Esophagus squamous epithelium (tissue), 5 donors: ENCODE measurements at regions not wholly inside any gene's neighbourhood (a gene's known extent, or its start where the extent isn't known, plus 50 kb on each side); places are given as distances from the start of the nearest gene placed in this dataset.

ENCODE experiments used
- DNase-seq: peaks from one replicate; lab custom pipeline; 2025; lab: John Stamatoyannopoulos, UW
- H3K27ac ChIP-seq, 4 donors: fragments of 200-600 bp; sonication (generic); one replicate each; pipeline ENCODE4 v1.5.1; 2016 to 2019; ENCODE audit warnings: mild to moderate bottlenecking in 1 of 4
- H3K27me3 ChIP-seq, 4 donors: fragments of 200-600 bp; sonication (generic); 1 replicate in 3 of 4; 2 replicates in 1 of 4; pipeline versions ENCODE4 v1.5.1 to v1.6.0; 2017 to 2021; ENCODE audit warnings: antibody characterized with exemption in 1 of 4
- H3K36me3 ChIP-seq, 3 donors: fragments of 200-600 bp; sonication (generic); one replicate each; pipeline ENCODE4 v1.5.1; 2016 to 2019
- H3K4me1 ChIP-seq, 3 donors: fragments of 200-600 bp; sonication (generic); one replicate each; pipeline ENCODE4 v1.5.1; 2017 to 2019
- H3K4me3 ChIP-seq, 4 donors: fragments of 200-600 bp; sonication (generic); 1 replicate in 3 of 4; 2 replicates in 1 of 4; pipeline ENCODE4 v1.5.1; 2016 to 2019; ENCODE audit warnings: mild to moderate bottlenecking in 2 of 4, moderate library complexity in 1 of 4
- H3K9me3 ChIP-seq, 3 donors: fragments of 200-600 bp; sonication (generic); one replicate each; pipeline ENCODE4 v1.5.1; 2016 to 2019
- POLR2A ChIP-seq, 4 donors: fragments of 450-650 bp; IDR thresholded peaks; one replicate each; pipeline ENCODE4 v1.6.1; 2017; ENCODE audit warnings: antibody characterized with exemption in 4 of 4, mild to moderate bottlenecking in 4 of 4, moderate library complexity in 3 of 4
- WGBS, 2 donors: methylation state at CpG; one replicate each; pipeline ENCODE4 v1.1.5; 2018; 5-methylcytosine and 5-hydroxymethylcytosine counted together
- intact Hi-C: fragments of 100-400 bp; cut with DNase I; formaldehyde crosslinking; loops from one replicate; pipeline ENCODE4 v1.15.0; 2022
- TF ChIP-seq, protein P1 (sequence below), 6 experiments: fragments of 450-650 bp in 4 of 6; fragments of 200-600 bp in 2 of 6; sonication (generic) in 2 of 6; IDR thresholded peaks; one replicate each; pipeline ENCODE4 v1.5.1; 2016 to 2019; ENCODE audit warnings: antibody characterized with exemption in 6 of 6, mild to moderate bottlenecking in 4 of 6, moderate library complexity in 4 of 6
- donor health status: DM: yes; HTN: yes; CAD: no.

DNA sequence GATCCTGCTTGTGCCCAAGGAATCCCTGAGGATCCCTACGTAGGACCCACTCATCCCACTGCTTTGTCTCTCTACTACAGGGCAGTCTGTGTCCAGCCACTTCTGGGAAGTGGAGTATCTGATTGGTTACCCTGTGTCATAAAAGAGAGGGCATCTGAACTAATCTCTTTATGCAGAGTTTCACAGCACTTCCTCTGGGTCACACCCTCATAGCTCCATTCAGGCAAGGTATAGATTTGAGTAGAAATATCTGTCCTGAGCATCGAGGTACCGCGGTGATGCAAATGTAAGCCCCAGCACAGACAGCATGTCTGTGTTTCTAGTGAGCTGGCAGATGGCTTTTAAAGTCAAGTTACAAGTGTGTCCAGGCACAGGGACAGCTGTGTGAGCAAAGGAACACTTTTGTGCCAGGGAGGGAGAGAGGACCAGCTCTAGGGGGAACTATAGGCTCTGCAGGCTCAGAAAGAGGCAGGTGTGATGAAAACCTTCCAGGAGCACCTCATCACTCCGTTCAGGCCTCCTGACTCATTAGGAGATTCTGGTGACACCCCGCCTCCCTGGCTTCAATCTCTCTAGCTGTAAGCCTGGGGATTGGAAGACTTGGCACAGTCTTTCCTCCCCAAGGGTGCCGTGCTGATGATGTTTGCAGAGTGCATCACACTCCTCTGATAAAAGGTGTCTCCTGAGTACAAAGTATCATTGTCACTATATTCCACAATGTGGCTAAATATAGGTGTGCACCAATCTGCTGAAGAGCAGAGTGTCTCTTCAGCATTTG lies 84.3 kb upstream of the UBL3 start:
- intact Hi-C loops: no loop called here
- peaks cover 0 to 29% (median 0%) of the 10 kb centered on the region in 4 donors for H3K27me3 ChIP-seq

GRCh38 chr13:29933401-29933800 lies 83.0 kb upstream of the UBL3 start:
- H3K27ac ChIP-seq: no peak overlapping the region
- TF ChIP-seq, protein P1, sequence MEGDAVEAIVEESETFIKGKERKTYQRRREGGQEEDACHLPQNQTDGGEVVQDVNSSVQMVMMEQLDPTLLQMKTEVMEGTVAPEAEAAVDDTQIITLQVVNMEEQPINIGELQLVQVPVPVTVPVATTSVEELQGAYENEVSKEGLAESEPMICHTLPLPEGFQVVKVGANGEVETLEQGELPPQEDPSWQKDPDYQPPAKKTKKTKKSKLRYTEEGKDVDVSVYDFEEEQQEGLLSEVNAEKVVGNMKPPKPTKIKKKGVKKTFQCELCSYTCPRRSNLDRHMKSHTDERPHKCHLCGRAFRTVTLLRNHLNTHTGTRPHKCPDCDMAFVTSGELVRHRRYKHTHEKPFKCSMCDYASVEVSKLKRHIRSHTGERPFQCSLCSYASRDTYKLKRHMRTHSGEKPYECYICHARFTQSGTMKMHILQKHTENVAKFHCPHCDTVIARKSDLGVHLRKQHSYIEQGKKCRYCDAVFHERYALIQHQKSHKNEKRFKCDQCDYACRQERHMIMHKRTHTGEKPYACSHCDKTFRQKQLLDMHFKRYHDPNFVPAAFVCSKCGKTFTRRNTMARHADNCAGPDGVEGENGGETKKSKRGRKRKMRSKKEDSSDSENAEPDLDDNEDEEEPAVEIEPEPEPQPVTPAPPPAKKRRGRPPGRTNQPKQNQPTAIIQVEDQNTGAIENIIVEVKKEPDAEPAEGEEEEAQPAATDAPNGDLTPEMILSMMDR (IDR thresholded peaks at IDR 0.05): no peak
- TF ChIP-seq POLR2A (IDR thresholded peaks at IDR 0.05): no peak
- DNase-seq: no peak

More for the DNA sequence above, 84.3 kb upstream of the UBL3 start:
- WGBS, 2 donors: 57 to 66% methylated on average over 6 of the region's 7 CpGs
- no peak overlapping the region for H3K27ac ChIP-seq
- no peak for DNase-seq
- no peaks in the 10 kb centered on the region for H3K9me3 ChIP-seq
- no peak for TF ChIP-seq POLR2A (IDR thresholded peaks at IDR 0.05)
- TF ChIP-seq, protein P1 (IDR thresholded peaks at IDR 0.05): no peak
- no peak overlapping the region for H3K4me3 ChIP-seq
- peaks cover 0 to 5% (median 0%) of the 10 kb centered on the region in 3 donors for H3K4me1 ChIP-seq
- H3K36me3 ChIP-seq: no peaks in the 10 kb centered on the region

GRCh38 chr13:29931696-29932095 lies 81.3 kb upstream of the UBL3 start:
- H3K36me3 ChIP-seq: no peaks in the 10 kb centered on the region
- intact Hi-C loops: no loop called here
- no peak for DNase-seq

More at GRCh38 chr13:29933401-29933800, 83.0 kb upstream of the UBL3 start:
- peaks cover 0 to 5% (median 0%) of the 10 kb centered on the region in 3 donors for H3K4me1 ChIP-seq
- no peaks in the 10 kb centered on the region for H3K9me3 ChIP-seq
- intact Hi-C loops: no loop called here
- peaks cover 0 to 19% (median 0%) of the 10 kb centered on the region in 4 donors for H3K27me3 ChIP-seq
- H3K4me3 ChIP-seq: no peak overlapping the region
- 88 to 91% methylated on average over 6 of the region's 6 CpGs for WGBS, 2 donors
- H3K36me3 ChIP-seq: no peaks in the 10 kb centered on the region

DNA sequence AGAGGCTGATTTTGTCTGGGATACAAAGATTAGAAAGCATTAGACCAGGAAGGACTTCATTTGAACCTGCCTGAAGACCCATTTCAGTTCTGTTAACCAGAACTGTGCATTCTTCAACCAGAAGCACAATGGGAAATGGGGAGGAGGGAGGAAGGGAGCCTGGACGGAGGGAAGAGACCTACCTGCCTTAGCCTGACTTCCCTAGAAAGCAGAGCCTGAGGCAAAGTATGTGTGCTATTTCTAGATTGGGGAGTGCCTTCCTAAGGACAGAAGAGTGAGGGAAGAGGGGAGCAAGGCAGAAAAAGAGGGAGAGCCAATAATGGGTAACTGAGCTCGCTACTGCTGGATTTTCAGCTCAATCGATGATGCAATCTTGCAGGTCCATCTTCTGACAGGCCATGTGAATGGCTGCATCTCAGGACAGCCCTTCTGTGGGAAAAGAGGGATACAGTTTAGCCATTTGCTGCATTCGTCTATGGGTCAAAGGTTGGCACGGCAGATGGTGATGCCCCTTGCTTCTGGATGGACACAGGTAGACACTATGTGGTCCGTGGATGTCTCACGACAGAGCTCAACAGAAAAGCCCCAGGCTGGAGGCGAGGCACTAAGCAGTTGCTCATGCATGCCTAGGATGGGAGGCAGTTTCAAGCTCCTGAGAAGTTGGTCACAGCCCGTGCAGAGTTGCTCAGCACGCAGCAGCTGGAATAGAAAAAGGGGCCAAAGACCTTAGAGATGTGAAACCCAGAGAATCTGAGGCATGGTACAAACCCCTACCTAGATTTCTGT lies 78.8 kb upstream of the UBL3 start:
- Histone ChIP-seq H3K9me3 (no peaks in the 10 kb centered on the region), H3K4me3 (no peak overlapping the region), H3K4me1 (peaks cover 10 to 27% (median 18%) of the 10 kb centered on the region in 3 donors), H3K36me3 (no peaks in the 10 kb centered on the region), H3K27me3 (no peaks in the 10 kb centered on the region), H3K27ac (no peak overlapping the region)
- TF ChIP-seq, protein P1 (IDR thresholded peaks at IDR 0.05): no peak
- no peak for TF ChIP-seq POLR2A (IDR thresholded peaks at IDR 0.05)
- no peak for DNase-seq
- WGBS, 2 donors: 56 to 58% methylated on average over 6 to 9 of the region's 10 CpGs
- intact Hi-C loops: loop anchor here (10.0 kb wide), 1 partner anchor 186 kb away; no protein-coding TSS in a partner anchor

More at GRCh38 chr13:29931696-29932095, 81.3 kb upstream of the UBL3 start:
- H3K27me3 ChIP-seq: peaks cover 0 to 14% (median 0%) of the 10 kb centered on the region in 4 donors
- TF ChIP-seq, protein P1 (IDR thresholded peaks at IDR 0.05): no peak
- TF ChIP-seq POLR2A (IDR thresholded peaks at IDR 0.05): no peak
- H3K4me1 ChIP-seq: peaks cover 0 to 7% (median 0%) of the 10 kb centered on the region in 3 donors
- no peak overlapping the region for H3K27ac ChIP-seq
- no peaks in the 10 kb centered on the region for H3K9me3 ChIP-seq
- H3K4me3 ChIP-seq: no peak overlapping the region
